Uterus (tissue), 2 donors: ENCODE measurements at regions not wholly inside any gene's neighbourhood (a gene's known extent, or its start where the extent isn't known, plus 50 kb on each side); places are given as distances from the start of the nearest gene placed in this dataset.

ENCODE experiments used
- CTCF ChIP-seq, 4 experiments: fragments of 200-600 bp in 2 of 4; fragments of 450-650 bp in 2 of 4; sonication (generic) in 2 of 4; IDR thresholded peaks; one replicate each; pipeline ENCODE4 v1.5.1; 2016 to 2019; ENCODE audit warnings: antibody characterized with exemption in 4 of 4, mild to moderate bottlenecking in 2 of 4, moderate library complexity in 1 of 4
- POLR2A ChIP-seq, 2 donors: fragments of 450-650 bp; IDR thresholded peaks; one replicate each; pipeline ENCODE4 v1.6.1; 2016; ENCODE audit warnings: antibody characterized with exemption in 2 of 2, mild to moderate bottlenecking in 1 of 2, moderate library complexity in 1 of 2

DNA sequence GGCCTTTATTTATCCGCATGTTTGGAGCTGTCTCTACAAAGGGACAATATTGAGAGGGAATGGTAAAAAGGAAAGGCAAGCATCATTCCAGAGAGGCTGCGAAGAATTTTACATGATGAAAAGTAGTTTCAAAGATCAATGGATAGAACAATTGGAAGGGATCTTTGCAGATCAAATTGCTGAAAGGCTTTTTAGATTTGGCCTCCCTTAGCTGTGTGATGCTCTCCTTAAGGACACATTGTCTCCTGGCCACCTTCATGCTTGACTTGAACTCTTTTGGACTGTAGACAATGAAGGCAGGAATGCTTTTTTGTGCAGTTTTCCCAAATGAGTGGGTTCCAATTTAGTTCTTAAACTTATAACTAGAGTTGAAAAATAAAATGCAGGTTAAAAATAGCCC lies 344.7 kb downstream of the ARL4A start:
- no peak for TF ChIP-seq CTCF (IDR thresholded peaks at IDR 0.05)
- no peak for TF ChIP-seq POLR2A (IDR thresholded peaks at IDR 0.05)
